22Rv1 (cell line): ENCODE measurements at regions not wholly inside any gene's neighbourhood (a gene's known extent, or its start where the extent isn't known, plus 50 kb on each side); places are given as distances from the start of the nearest gene placed in this dataset.

Source experiments
- CTCF ChIP-seq: fragments of 450-650 bp; IDR thresholded peaks from 2 replicates; pipeline ENCODE4 v1.5.1; 2017; ENCODE audit warnings: mild to moderate bottlenecking
- ZFX ChIP-seq: fragments of 450-650 bp; IDR thresholded peaks from 2 replicates; pipeline ENCODE4 v1.6.1; 2017; ENCODE audit warnings: antibody characterized with exemption, borderline replicate concordance

- TF ChIP-seq CTCF (no peak), ZFX (no peak)
Measured at GRCh38 chr12:86473231-86473630, 217.0 kb upstream of the MGAT4C start.
